ENCODE measurements at regions not wholly inside any gene's neighbourhood (a gene's known extent, or its start where the extent isn't known, plus 50 kb on each side); places are given as distances from the start of the nearest gene placed in this dataset.

DNA sequence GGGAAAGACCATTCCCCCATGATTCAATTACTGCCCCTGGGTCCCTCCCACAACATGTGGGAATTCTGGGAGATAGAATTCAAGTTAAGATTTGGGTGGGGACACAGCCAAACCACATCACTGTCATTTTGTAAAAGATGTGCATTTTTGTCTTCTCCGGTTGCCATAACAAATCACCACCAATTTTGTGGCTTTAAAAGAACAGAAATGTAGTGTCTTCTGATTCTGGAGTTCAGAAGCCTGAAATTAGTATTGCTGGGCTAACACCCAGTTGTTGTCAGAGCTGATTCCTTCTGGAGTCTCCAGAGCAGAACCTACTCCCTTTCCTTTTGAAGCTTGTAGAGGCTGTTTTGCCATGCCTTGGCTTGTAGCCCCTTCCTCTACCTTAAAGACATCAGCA, 54.1 kb upstream of the DHRSX start:
- TF ChIP-seq, protein P1, sequence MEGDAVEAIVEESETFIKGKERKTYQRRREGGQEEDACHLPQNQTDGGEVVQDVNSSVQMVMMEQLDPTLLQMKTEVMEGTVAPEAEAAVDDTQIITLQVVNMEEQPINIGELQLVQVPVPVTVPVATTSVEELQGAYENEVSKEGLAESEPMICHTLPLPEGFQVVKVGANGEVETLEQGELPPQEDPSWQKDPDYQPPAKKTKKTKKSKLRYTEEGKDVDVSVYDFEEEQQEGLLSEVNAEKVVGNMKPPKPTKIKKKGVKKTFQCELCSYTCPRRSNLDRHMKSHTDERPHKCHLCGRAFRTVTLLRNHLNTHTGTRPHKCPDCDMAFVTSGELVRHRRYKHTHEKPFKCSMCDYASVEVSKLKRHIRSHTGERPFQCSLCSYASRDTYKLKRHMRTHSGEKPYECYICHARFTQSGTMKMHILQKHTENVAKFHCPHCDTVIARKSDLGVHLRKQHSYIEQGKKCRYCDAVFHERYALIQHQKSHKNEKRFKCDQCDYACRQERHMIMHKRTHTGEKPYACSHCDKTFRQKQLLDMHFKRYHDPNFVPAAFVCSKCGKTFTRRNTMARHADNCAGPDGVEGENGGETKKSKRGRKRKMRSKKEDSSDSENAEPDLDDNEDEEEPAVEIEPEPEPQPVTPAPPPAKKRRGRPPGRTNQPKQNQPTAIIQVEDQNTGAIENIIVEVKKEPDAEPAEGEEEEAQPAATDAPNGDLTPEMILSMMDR (IDR thresholded peaks at IDR 0.05), result no peak
- no peak for TF ChIP-seq POLR2A (IDR thresholded peaks at IDR 0.05)

All from Peyer's patch (tissue), 4 donors.